GM21390 (cell line): ENCODE measurements at regions not wholly inside any gene's neighbourhood (a gene's known extent, or its start where the extent isn't known, plus 50 kb on each side); places are given as distances from the start of the nearest gene placed in this dataset.

Experiments
- ATAC-seq: cut with Tn5 transposase; IDR thresholded peaks from one replicate; pipeline ENCODE4 v1.9.1; 2021; ENCODE audit not compliant: unreplicated experiment

GRCh38 chr12:11946161-11946560 lies 124.6 kb upstream of the BCL2L14 start:
- no peak for ATAC-seq

- ATAC-seq: no peak
Observed at GRCh38 chr12:11947213-11947612, 123.5 kb upstream of the BCL2L14 start.

GRCh38 chr12:11949738-11950411 lies 120.9 kb upstream of the BCL2L14 start:
- no peak for ATAC-seq

- no peak for ATAC-seq
Observed at GRCh38 chr12:11951209-11951608, 119.5 kb upstream of the BCL2L14 start.

- ATAC-seq: no peak
Observed at GRCh38 chr12:11953523-11953922, 117.2 kb upstream of the BCL2L14 start.

GRCh38 chr12:11954181-11954580 lies 116.6 kb upstream of the BCL2L14 start:
- no peak for ATAC-seq

GRCh38 chr12:11958221-11959091 lies 112.3 kb upstream of the BCL2L14 start:
- peak; percentile 49 for ATAC-seq

GRCh38 chr12:11959117-11959823 lies 111.5 kb upstream of the BCL2L14 start:
- ATAC-seq: no peak

GRCh38 chr12:11960646-11961045 lies 110.1 kb upstream of the BCL2L14 start:
- no peak for ATAC-seq

- ATAC-seq: no peak
Observed at GRCh38 chr12:11961686-11962085, 109.1 kb upstream of the BCL2L14 start.

- no peak for ATAC-seq
Observed at GRCh38 chr12:11962860-11963259, 107.9 kb upstream of the BCL2L14 start.

- ATAC-seq: no peak
Observed at GRCh38 chr12:11963841-11964471, 106.8 kb upstream of the BCL2L14 start.

- ATAC-seq: no peak
Observed at GRCh38 chr12:11965258-11965910, 105.4 kb upstream of the BCL2L14 start.

GRCh38 chr12:11967376-11968047 lies 103.2 kb upstream of the BCL2L14 start:
- ATAC-seq: no peak

GRCh38 chr12:11968048-11968383 lies 102.7 kb upstream of the BCL2L14 start:
- ATAC-seq: no peak

GRCh38 chr12:11968516-11968915 lies 102.2 kb upstream of the BCL2L14 start:
- ATAC-seq: no peak

GRCh38 chr12:11969437-11970154 lies 101.1 kb upstream of the BCL2L14 start:
- ATAC-seq: peak; percentile 69

GRCh38 chr12:11970155-11970520 lies 100.6 kb upstream of the BCL2L14 start:
- no peak for ATAC-seq

- no peak for ATAC-seq
Observed at GRCh38 chr12:11973396-11973795, 97.3 kb upstream of the BCL2L14 start.

- no peak for ATAC-seq
Observed at GRCh38 chr12:11976005-11976404, 94.7 kb upstream of the BCL2L14 start.
